Natural killer cell treated with Interleukin-12 subunit alpha and Interleukin-12 subunit beta and Interleukin-15 and Interleukin-18, amount 100 ng/mL, for 72 hours (primary cell): ENCODE measurements at regions not wholly inside any gene's neighbourhood (a gene's known extent, or its start where the extent isn't known, plus 50 kb on each side); places are given as distances from the start of the nearest gene placed in this dataset.
"Not testable (repeated sequence)": the region's sequence is repeated elsewhere in the genome, so short reads cannot be mapped to it uniquely, and the experiment has no call there.

Experiments used
- ATAC-seq, 2 donors: fragments of 150-1000 bp; cut with Tn5 transposase in 1 of 2; sonication (Bioruptor Pico), chemical (Tn5 transposase) in 1 of 2; 2 replicates each; pipeline ENCODE4 v1.10.0; 2021
- DNase-seq: peaks from one replicate; pipeline ENCODE4 v3.0.0; 2022; ENCODE audit warnings: low spot score
- H3K27ac Mint-ChIP-seq, 2 donors: 1 replicate in 1 of 2; 2 replicates in 1 of 2; pipeline ENCODE4 v1.8.0; 2022; ENCODE audit warnings: mixed read lengths in 2 of 2, mild to moderate bottlenecking in 1 of 2, moderate library complexity in 1 of 2
- H3K27me3 Mint-ChIP-seq, 2 donors: 1 replicate in 1 of 2; 2 replicates in 1 of 2; pipeline ENCODE4 v1.8.0; 2022; ENCODE audit warnings: mixed read lengths in 2 of 2
- H3K36me3 Mint-ChIP-seq: one replicate; pipeline ENCODE4 v1.8.0; 2022; ENCODE audit warnings: mixed read lengths
- H3K4me1 Mint-ChIP-seq, 2 donors: 1 replicate in 1 of 2; 2 replicates in 1 of 2; pipeline ENCODE4 v1.8.0; 2022; ENCODE audit warnings: low read depth in 2 of 2, mixed read lengths in 2 of 2, mild to moderate bottlenecking in 1 of 2
- H3K4me3 Mint-ChIP-seq: one replicate; pipeline ENCODE4 v1.8.0; 2022; ENCODE audit warnings: mixed read lengths
- H3K9me3 Mint-ChIP-seq: 2 replicates; pipeline ENCODE4 v1.8.0; 2022; ENCODE audit warnings: mixed read lengths

GRCh38 chr13:61094865-61095264 lies 320.8 kb downstream of the PCDH20 start:
- Mint-ChIP-seq H3K27ac (no peak overlapping the region), H3K36me3 (peaks cover 17% of the 10 kb centered on the region)

DNA sequence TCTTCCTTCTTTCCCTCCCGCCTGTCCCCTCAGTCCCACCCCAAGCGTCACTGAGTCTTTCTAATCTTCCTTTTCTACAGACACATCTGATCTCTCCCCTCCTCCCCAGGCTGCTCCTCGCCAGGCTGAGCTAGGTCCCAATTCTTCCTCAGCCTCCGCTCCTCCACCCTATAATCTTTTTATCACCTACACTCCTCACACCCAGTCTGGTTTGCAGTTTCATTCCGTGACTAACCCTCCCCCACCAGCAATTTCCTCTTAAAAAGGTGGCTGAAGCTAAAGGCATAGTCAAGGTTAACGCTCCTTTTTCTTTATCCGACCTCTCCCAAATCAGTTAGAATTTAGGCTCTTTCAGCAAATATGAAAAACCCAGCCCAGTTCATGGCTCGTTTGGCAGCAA lies 325.8 kb downstream of the PCDH20 start:
- Mint-ChIP-seq H3K9me3 (peaks cover 44% of the 10 kb centered on the region), H3K36me3 (peaks cover 22% of the 10 kb centered on the region)
- not testable (repeated sequence) for H3K27me3 Mint-ChIP-seq, H3K4me3 Mint-ChIP-seq, H3K4me1 Mint-ChIP-seq, DNase-seq, H3K27ac Mint-ChIP-seq, ATAC-seq

More at GRCh38 chr13:61094865-61095264, 320.8 kb downstream of the PCDH20 start:
- ATAC-seq (no peak), DNase-seq (no peak)
- Mint-ChIP-seq H3K27me3 (no peaks in the 10 kb centered on the region), H3K4me3 (no peak overlapping the region), H3K9me3 (peaks cover 34% of the 10 kb centered on the region), H3K4me1 (no peaks in the 10 kb centered on the region)

GRCh38 chr13:61086087-61086486 lies 329.6 kb downstream of the PCDH20 start:
- Mint-ChIP-seq H3K27ac (no peak overlapping the region), H3K9me3 (peaks cover 32% of the 10 kb centered on the region), H3K4me1 (no peaks in the 10 kb centered on the region), H3K4me3 (no peak overlapping the region), H3K36me3 (peaks cover 12% of the 10 kb centered on the region), H3K27me3 (no peaks in the 10 kb centered on the region)
- ATAC-seq (no peak), DNase-seq (no peak)

- H3K36me3 Mint-ChIP-seq, result peaks cover 10% of the 10 kb centered on the region
- DNase-seq, result no peak
- no peaks in the 10 kb centered on the region for H3K4me1 Mint-ChIP-seq
- H3K27ac Mint-ChIP-seq, result no peak overlapping the region
- H3K4me3 Mint-ChIP-seq, result no peak overlapping the region
- peaks cover 36% of the 10 kb centered on the region for H3K9me3 Mint-ChIP-seq
- ATAC-seq, result no peak
- H3K27me3 Mint-ChIP-seq, result no peaks in the 10 kb centered on the region
Measured at GRCh38 chr13:61084988-61085387, 330.7 kb downstream of the PCDH20 start.

- ATAC-seq, result no peak
- no peaks in the 10 kb centered on the region for H3K4me1 Mint-ChIP-seq
- H3K4me3 Mint-ChIP-seq, result no peak overlapping the region
Measured at GRCh38 chr13:61078976-61079770, 336.5 kb downstream of the PCDH20 start.

GRCh38 chr13:61052175-61052574 lies 363.5 kb downstream of the PCDH20 start:
- no peaks in the 10 kb centered on the region for H3K27me3 Mint-ChIP-seq
- peaks cover 6% of the 10 kb centered on the region for H3K9me3 Mint-ChIP-seq
- no peaks in the 10 kb centered on the region for H3K36me3 Mint-ChIP-seq
- H3K4me1 Mint-ChIP-seq, result no peaks in the 10 kb centered on the region
- ATAC-seq, result no peak
- DNase-seq, result no peak
- no peak overlapping the region for H3K4me3 Mint-ChIP-seq
- H3K27ac Mint-ChIP-seq, result no peak overlapping the region

More at GRCh38 chr13:61078976-61079770, 336.5 kb downstream of the PCDH20 start:
- DNase-seq, result no peak
- Mint-ChIP-seq H3K27me3 (no peaks in the 10 kb centered on the region), H3K27ac (no peak overlapping the region), H3K36me3 (no peaks in the 10 kb centered on the region), H3K9me3 (peaks cover 23% of the 10 kb centered on the region)

- no peak overlapping the region for H3K27ac Mint-ChIP-seq
- H3K27me3 Mint-ChIP-seq, result no peaks in the 10 kb centered on the region
- ATAC-seq, result no peak
- H3K36me3 Mint-ChIP-seq, result no peaks in the 10 kb centered on the region
- H3K4me3 Mint-ChIP-seq, result no peak overlapping the region
- no peak for DNase-seq
- H3K9me3 Mint-ChIP-seq, result peaks cover 6% of the 10 kb centered on the region
- H3K4me1 Mint-ChIP-seq, result no peaks in the 10 kb centered on the region
Measured at GRCh38 chr13:61045251-61045650, 370.4 kb downstream of the PCDH20 start.

DNA sequence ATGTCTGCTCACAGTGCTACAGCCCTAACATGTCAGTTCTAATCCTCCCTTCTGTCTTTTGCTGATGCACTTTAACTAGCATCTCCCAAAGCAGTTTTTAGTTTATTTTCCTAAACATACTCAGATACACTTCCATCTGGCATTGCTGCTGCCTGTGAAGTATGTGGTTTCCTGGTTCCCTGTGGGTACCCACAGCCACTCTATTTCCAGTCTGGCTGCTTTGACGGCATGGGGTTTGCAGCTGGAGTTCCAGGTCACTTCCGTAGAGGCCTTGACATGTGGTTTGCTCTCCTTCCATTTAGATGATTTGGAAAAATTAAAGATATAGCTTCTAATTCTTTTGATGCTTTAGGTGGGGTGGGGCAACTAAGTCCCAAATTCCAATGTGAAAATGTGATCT lies 375.5 kb downstream of the PCDH20 start:
- H3K36me3 Mint-ChIP-seq, result peaks cover 8% of the 10 kb centered on the region
- no peak overlapping the region for H3K27ac Mint-ChIP-seq
- H3K4me1 Mint-ChIP-seq, result no peaks in the 10 kb centered on the region
- H3K4me3 Mint-ChIP-seq, result no peak overlapping the region
- no peak for DNase-seq
- H3K9me3 Mint-ChIP-seq, result peaks cover 18% of the 10 kb centered on the region
- no peak for ATAC-seq
- no peaks in the 10 kb centered on the region for H3K27me3 Mint-ChIP-seq

- Mint-ChIP-seq H3K4me1 (no peaks in the 10 kb centered on the region), H3K36me3 (peaks cover 8% of the 10 kb centered on the region), H3K9me3 (peaks cover 20% of the 10 kb centered on the region), H3K27ac (no peak overlapping the region), H3K4me3 (no peak overlapping the region), H3K27me3 (no peaks in the 10 kb centered on the region)
- no peak for ATAC-seq
- no peak for DNase-seq
Measured at GRCh38 chr13:61039302-61039701, 376.3 kb downstream of the PCDH20 start.

- ATAC-seq, result no peak
- H3K27ac Mint-ChIP-seq, result no peak overlapping the region
- H3K4me3 Mint-ChIP-seq, result no peak overlapping the region
- no peak for DNase-seq
- peaks cover 8% of the 10 kb centered on the region for H3K36me3 Mint-ChIP-seq
- peaks cover 16% of the 10 kb centered on the region for H3K9me3 Mint-ChIP-seq
- H3K4me1 Mint-ChIP-seq, result no peaks in the 10 kb centered on the region
- H3K27me3 Mint-ChIP-seq, result no peaks in the 10 kb centered on the region
Measured at GRCh38 chr13:61036715-61037114, 378.9 kb downstream of the PCDH20 start.

DNA sequence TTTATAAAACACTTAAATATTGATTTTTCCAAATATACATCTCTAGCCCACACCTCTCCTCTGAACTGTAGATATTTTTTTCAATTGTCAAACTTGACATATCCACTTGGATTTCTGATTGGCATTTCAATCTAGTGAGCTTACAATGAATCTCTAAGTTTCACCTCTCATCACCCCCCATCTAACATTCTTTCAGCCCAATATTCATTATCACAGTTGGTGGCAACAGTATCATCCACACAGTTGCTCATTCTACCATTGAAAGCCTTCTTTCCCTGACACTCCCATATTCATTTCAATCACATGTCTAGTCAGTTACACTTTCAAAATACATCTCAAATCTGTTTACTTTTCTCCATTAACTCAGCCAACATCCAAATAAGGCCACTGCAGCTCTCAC lies 385.2 kb downstream of the PCDH20 start:
- DNase-seq, result no peak
- Mint-ChIP-seq H3K27me3 (no peaks in the 10 kb centered on the region), H3K4me1 (no peaks in the 10 kb centered on the region), H3K4me3 (no peak overlapping the region), H3K36me3 (no peaks in the 10 kb centered on the region), H3K9me3 (peaks cover 28% of the 10 kb centered on the region), H3K27ac (no peak overlapping the region)
- ATAC-seq, result no peak

GRCh38 chr13:61029064-61029463 lies 386.6 kb downstream of the PCDH20 start:
- ATAC-seq, result no peak
- H3K4me3 Mint-ChIP-seq, result no peak overlapping the region
- H3K9me3 Mint-ChIP-seq, result peaks cover 29% of the 10 kb centered on the region
- no peak overlapping the region for H3K27ac Mint-ChIP-seq
- no peak for DNase-seq
- H3K27me3 Mint-ChIP-seq, result no peaks in the 10 kb centered on the region
- no peaks in the 10 kb centered on the region for H3K4me1 Mint-ChIP-seq
- H3K36me3 Mint-ChIP-seq, result peaks cover 4% of the 10 kb centered on the region

DNA sequence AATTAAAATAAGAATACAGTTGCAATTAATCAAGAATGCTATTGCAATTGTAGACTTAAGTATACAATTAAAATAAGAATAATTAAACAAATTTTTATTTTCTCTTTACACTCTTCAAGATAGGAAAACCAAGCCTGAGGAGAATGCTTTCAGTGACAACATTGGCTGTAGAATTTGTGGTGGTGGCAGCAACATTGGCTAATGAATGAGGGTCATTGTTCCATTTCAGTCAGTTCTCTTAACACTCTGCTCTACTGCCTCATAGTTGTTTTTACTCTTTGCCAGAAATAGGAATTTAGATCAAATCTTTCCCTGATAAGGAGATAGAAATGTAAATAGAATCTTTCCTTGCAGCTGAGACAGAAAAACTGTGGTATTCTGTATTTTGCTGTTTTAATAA lies 391.6 kb downstream of the PCDH20 start:
- H3K36me3 Mint-ChIP-seq, result peaks cover 4% of the 10 kb centered on the region
- no peaks in the 10 kb centered on the region for H3K4me1 Mint-ChIP-seq
- no peaks in the 10 kb centered on the region for H3K27me3 Mint-ChIP-seq
- DNase-seq (no peak), ATAC-seq (no peak)
- no peak overlapping the region for H3K27ac Mint-ChIP-seq
- no peak overlapping the region for H3K4me3 Mint-ChIP-seq
- peaks cover 24% of the 10 kb centered on the region for H3K9me3 Mint-ChIP-seq

DNA sequence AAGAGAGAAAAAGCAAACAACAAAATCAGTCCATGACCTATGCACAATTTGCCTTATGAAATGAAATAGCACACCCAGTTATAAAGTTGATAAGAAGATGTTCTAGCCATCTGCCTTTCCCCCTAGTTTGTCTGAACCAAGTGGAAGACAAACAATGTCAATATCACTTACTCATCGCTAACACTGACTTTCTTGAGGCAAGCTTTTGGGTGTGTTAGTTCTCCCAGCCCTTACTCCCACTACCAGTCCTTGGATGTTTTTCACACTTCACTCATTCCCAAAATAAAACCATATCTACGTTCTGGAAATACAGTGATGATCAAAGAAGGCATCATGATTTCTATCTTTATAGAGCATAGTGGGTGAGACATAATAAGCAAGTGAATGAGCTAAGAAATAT lies 393.8 kb downstream of the PCDH20 start:
- ATAC-seq (no peak), DNase-seq (no peak)
- H3K36me3 Mint-ChIP-seq, result peaks cover 4% of the 10 kb centered on the region
- H3K27me3 Mint-ChIP-seq, result no peaks in the 10 kb centered on the region
- H3K27ac Mint-ChIP-seq, result no peak overlapping the region
- H3K4me1 Mint-ChIP-seq, result no peaks in the 10 kb centered on the region
- H3K9me3 Mint-ChIP-seq, result peaks cover 15% of the 10 kb centered on the region
- H3K4me3 Mint-ChIP-seq, result no peak overlapping the region

- ATAC-seq, result no peak
- Mint-ChIP-seq H3K36me3 (no peaks in the 10 kb centered on the region), H3K4me3 (no peak overlapping the region), H3K4me1 (no peaks in the 10 kb centered on the region), H3K27ac (no peak overlapping the region), H3K9me3 (peaks cover 17% of the 10 kb centered on the region), H3K27me3 (no peaks in the 10 kb centered on the region)
- no peak for DNase-seq
Measured at GRCh38 chr13:61013796-61014195, 401.9 kb downstream of the PCDH20 start.
